ENCODE measurements at regions not wholly inside any gene's neighbourhood (a gene's known extent, or its start where the extent isn't known, plus 50 kb on each side); places are given as distances from the start of the nearest gene placed in this dataset.

DNA sequence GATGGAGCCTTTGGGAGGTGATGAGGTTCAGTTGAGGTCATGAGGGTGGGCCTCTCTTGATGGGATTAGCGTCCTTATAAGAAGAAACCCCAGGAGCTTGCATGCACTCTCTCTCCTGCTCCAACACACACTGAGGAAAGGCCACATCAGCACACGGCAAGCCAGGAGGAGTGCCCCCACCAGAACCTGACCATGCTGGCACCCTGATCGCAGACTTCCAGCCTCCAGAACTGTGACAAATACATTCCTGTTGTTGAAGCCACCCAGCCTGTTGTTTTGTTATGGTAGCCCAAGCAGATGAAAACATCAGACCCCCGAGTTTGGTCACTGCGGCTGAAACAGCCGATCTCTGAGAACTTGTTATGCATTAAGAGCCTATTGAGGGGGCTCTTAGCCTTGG is 64.8 kb upstream of the SOD1 start:
- TF ChIP-seq POLR2A (IDR thresholded peaks at IDR 0.05; ENCODE audit: low read depth, low read length) (no peak), TAF1 (IDR thresholded peaks at IDR 0.05; ENCODE audit: borderline replicate concordance, low read depth, low read length) (no peak)
